ENCODE measurements at regions not wholly inside any gene's neighbourhood (a gene's known extent, or its start where the extent isn't known, plus 50 kb on each side); places are given as distances from the start of the nearest gene placed in this dataset.

GRCh38 chr1:244214009-244214967 lies 163.2 kb downstream of the ZBTB18 start:
- TF ChIP-seq POLR2A (IDR thresholded peaks at IDR 0.05; ENCODE audit: low read depth, low read length) = no peak
- no peak for TF ChIP-seq POLR2AphosphoS5 (IDR thresholded peaks at IDR 0.05; ENCODE audit: low read depth, low read length)
- TF ChIP-seq TAF1 (IDR thresholded peaks at IDR 0.05; ENCODE audit: borderline replicate concordance, low read depth, low read length) = no peak
